Activated B cell treated with CpG ODN at 0.5 μM for 24 hours (primary cell): ENCODE measurements at regions not wholly inside any gene's neighbourhood (a gene's known extent, or its start where the extent isn't known, plus 50 kb on each side); places are given as distances from the start of the nearest gene placed in this dataset.

Experiments used
- ATAC-seq: fragments of 200-7000 bp; cut with Tn5 transposase; one replicate; pipeline ENCODE4 v1.10.0; 2021; ENCODE audit warnings: low read depth, mild to moderate bottlenecking, moderate library complexity
- CTCF ChIA-PET: fragments of 350-600 bp; sonication (Branson Sonifier 250); formaldehyde crosslinking; loops from one replicate; lab custom pipeline; 2021; ENCODE audit warnings: antibody characterized with exemption; lab: Charles Lee
- POLR2A ChIA-PET: fragments of 350-600 bp; sonication (Branson Sonifier 250); formaldehyde crosslinking; loops from one replicate; lab custom pipeline; 2021; ENCODE audit warnings: antibody characterized with exemption; lab: Charles Lee
- DNase-seq: peaks from one replicate; pipeline ENCODE4 v3.0.0; 2022
- H3K27ac Mint-ChIP-seq: one replicate; pipeline ENCODE4 v1.8.0; 2020; ENCODE audit warnings: mixed read lengths
- H3K27me3 Mint-ChIP-seq: one replicate; pipeline ENCODE4 v1.8.0; 2021; ENCODE audit warnings: mixed read lengths
- H3K36me3 Mint-ChIP-seq: one replicate; pipeline ENCODE4 v1.8.0; 2021; ENCODE audit warnings: low read depth, mixed read lengths
- H3K4me1 Mint-ChIP-seq: one replicate; pipeline ENCODE4 v1.8.0; 2021; ENCODE audit warnings: mixed read lengths
- H3K4me3 Mint-ChIP-seq: one replicate; pipeline ENCODE4 v1.8.0; 2020; ENCODE audit warnings: mild to moderate bottlenecking, mixed read lengths
- H3K9me3 Mint-ChIP-seq: one replicate; pipeline ENCODE4 v1.8.0; 2020; ENCODE audit warnings: mixed read lengths
- CTCF ChIP-seq: fragments of 200-600 bp; IDR thresholded peaks from one replicate; pipeline ENCODE4 v1.8.0; 2022; ENCODE audit warnings: antibody characterized with exemption, mild to moderate bottlenecking
- intact Hi-C: fragments of 100-400 bp; cut with micrococcal nuclease; formaldehyde crosslinking; loops from one replicate; pipeline ENCODE4 v1.15.1; 2024

DNA sequence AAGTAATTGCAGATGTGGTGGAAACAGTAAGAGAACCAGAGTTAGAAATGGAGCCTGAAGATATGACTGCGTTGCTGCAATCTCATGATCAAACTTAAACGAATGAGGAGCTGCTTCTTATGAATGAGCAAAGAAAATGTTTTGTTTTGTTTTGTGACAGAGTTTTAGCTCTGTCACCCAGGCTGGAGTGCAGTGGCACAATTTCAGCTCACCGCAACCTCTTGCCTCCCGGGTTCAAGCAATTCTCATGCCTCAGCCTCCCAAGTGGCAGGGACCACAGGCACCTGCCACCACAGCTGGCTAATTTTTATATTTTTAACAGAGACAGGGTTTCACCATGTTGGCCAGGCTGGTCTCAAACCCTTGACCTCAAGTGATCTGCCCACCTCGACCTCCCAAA, 53.3 kb upstream of the NFASC start:
- ATAC-seq (no peak), DNase-seq (no peak)
- H3K27me3 Mint-ChIP-seq = peaks cover 27% of the 10 kb centered on the region
- H3K4me1 Mint-ChIP-seq = no peaks in the 10 kb centered on the region
- H3K4me3 Mint-ChIP-seq = no peak overlapping the region
- no peak for TF ChIP-seq CTCF
- POLR2A ChIA-PET = interaction anchor here (0.6 kb wide), 1 partner anchor 213 kb away, joined by 3 read pairs; no protein-coding TSS in a partner anchor
- CTCF ChIA-PET = interaction anchor here (1.0 kb wide), 1 partner anchor 10 kb away, joined by 4 read pairs; no protein-coding TSS in a partner anchor
- H3K9me3 Mint-ChIP-seq = no peaks in the 10 kb centered on the region
- H3K27ac Mint-ChIP-seq = no peak overlapping the region
- H3K36me3 Mint-ChIP-seq = no peaks in the 10 kb centered on the region
- intact Hi-C loops = no loop called here

GRCh38 chr1:204818998-204819397, 51.7 kb upstream of the NFASC start:
- POLR2A ChIA-PET = no interaction called here

GRCh38 chr1:204819495-204819894, 51.2 kb upstream of the NFASC start:
- H3K27ac Mint-ChIP-seq = no peak overlapping the region
- ATAC-seq (no peak), DNase-seq (no peak)
- H3K4me1 Mint-ChIP-seq = no peaks in the 10 kb centered on the region
- H3K36me3 Mint-ChIP-seq = no peaks in the 10 kb centered on the region
- no peak for TF ChIP-seq CTCF
- no peaks in the 10 kb centered on the region for H3K9me3 Mint-ChIP-seq
- CTCF ChIA-PET = interaction anchor here (2.0 kb wide), 1 partner anchor 13 kb away, joined by 6 read pairs; no protein-coding TSS in a partner anchor
- intact Hi-C loops = no loop called here
- H3K27me3 Mint-ChIP-seq = peaks cover 29% of the 10 kb centered on the region
- H3K4me3 Mint-ChIP-seq = no peak overlapping the region
- POLR2A ChIA-PET = no interaction called here

More at GRCh38 chr1:204818998-204819397, 51.7 kb upstream of the NFASC start:
- no peaks in the 10 kb centered on the region for H3K9me3 Mint-ChIP-seq
- peaks cover 31% of the 10 kb centered on the region for H3K27me3 Mint-ChIP-seq
- no peak for ATAC-seq
- TF ChIP-seq CTCF = no peak
- H3K4me3 Mint-ChIP-seq = no peak overlapping the region
- no peaks in the 10 kb centered on the region for H3K36me3 Mint-ChIP-seq
- intact Hi-C loops = no loop called here
- DNase-seq = no peak
- no peaks in the 10 kb centered on the region for H3K4me1 Mint-ChIP-seq
- CTCF ChIA-PET = interaction anchor here (1.0 to 2.0 kb wide), 2 partner anchors 12 to 15 kb away, joined by 3 to 6 read pairs; no protein-coding TSS in a partner anchor
- no peak overlapping the region for H3K27ac Mint-ChIP-seq
